ENCODE measurements at regions not wholly inside any gene's neighbourhood (a gene's known extent, or its start where the extent isn't known, plus 50 kb on each side); places are given as distances from the start of the nearest gene placed in this dataset.
A peak's percentile ranks its signal among the peaks of the same experiment; 100 is the strongest.

- no peaks in the 10 kb centered on the region for H3K9me3 ChIP-seq (ENCODE audit: control insufficient read depth, low read length)
- no peaks in the 10 kb centered on the region for H3K27me3 ChIP-seq (replicated peaks; ENCODE audit: control insufficient read depth, insufficient read depth, low read length, poor library complexity, severe bottlenecking)
- H3K4me1 ChIP-seq (ENCODE audit: control insufficient read depth, insufficient read depth, low read length, poor library complexity, severe bottlenecking), result peaks cover 30% of the 10 kb centered on the region
- H3K36me3 ChIP-seq (ENCODE audit: control insufficient read depth, insufficient read depth, low read length), result no peaks in the 10 kb centered on the region
- H3K27ac ChIP-seq (ENCODE audit: insufficient read depth, low read length, poor library complexity, severe bottlenecking), result no peak overlapping the region
- DNase-seq, result no peak
- H3K4me3 ChIP-seq (ENCODE audit: insufficient read depth, low read depth, low read length, poor library complexity, severe bottlenecking), result no peak overlapping the region
These were observed 190.3 kb upstream of the TAB2 start for GRCh38 chr6:149127212-149127611.

- H3K27me3 ChIP-seq (replicated peaks; ENCODE audit: control insufficient read depth, insufficient read depth, low read length, poor library complexity, severe bottlenecking), result no peaks in the 10 kb centered on the region
- DNase-seq, result no peak
- H3K9me3 ChIP-seq (ENCODE audit: control insufficient read depth, low read length), result no peaks in the 10 kb centered on the region
- peak overlapping the region; percentile 58 for H3K27ac ChIP-seq (ENCODE audit: insufficient read depth, low read length, poor library complexity, severe bottlenecking)
- H3K4me3 ChIP-seq (ENCODE audit: insufficient read depth, low read depth, low read length, poor library complexity, severe bottlenecking), result peak overlapping the region; percentile 10
- H3K36me3 ChIP-seq (ENCODE audit: control insufficient read depth, insufficient read depth, low read length), result no peaks in the 10 kb centered on the region
- peaks cover 33% of the 10 kb centered on the region for H3K4me1 ChIP-seq (ENCODE audit: control insufficient read depth, insufficient read depth, low read length, poor library complexity, severe bottlenecking)
These were observed 188.9 kb upstream of the TAB2 start for GRCh38 chr6:149128489-149129145.

GRCh38 chr6:149129371-149130077, 188.0 kb upstream of the TAB2 start:
- DNase-seq, result no peak
- Histone ChIP-seq H3K4me3 (ENCODE audit: insufficient read depth, low read depth, low read length, poor library complexity, severe bottlenecking) (no peak overlapping the region), H3K36me3 (ENCODE audit: control insufficient read depth, insufficient read depth, low read length) (no peaks in the 10 kb centered on the region), H3K9me3 (ENCODE audit: control insufficient read depth, low read length) (no peaks in the 10 kb centered on the region), H3K27ac (ENCODE audit: insufficient read depth, low read length, poor library complexity, severe bottlenecking) (peak overlapping the region; percentile 58), H3K4me1 (ENCODE audit: control insufficient read depth, insufficient read depth, low read length, poor library complexity, severe bottlenecking) (peaks cover 33% of the 10 kb centered on the region), H3K27me3 (replicated peaks; ENCODE audit: control insufficient read depth, insufficient read depth, low read length, poor library complexity, severe bottlenecking) (no peaks in the 10 kb centered on the region)

GRCh38 chr6:149130090-149130489, 187.4 kb upstream of the TAB2 start:
- H3K36me3 ChIP-seq (ENCODE audit: control insufficient read depth, insufficient read depth, low read length), result no peaks in the 10 kb centered on the region
- DNase-seq, result no peak
- no peak overlapping the region for H3K27ac ChIP-seq (ENCODE audit: insufficient read depth, low read length, poor library complexity, severe bottlenecking)
- no peaks in the 10 kb centered on the region for H3K27me3 ChIP-seq (replicated peaks; ENCODE audit: control insufficient read depth, insufficient read depth, low read length, poor library complexity, severe bottlenecking)
- H3K4me3 ChIP-seq (ENCODE audit: insufficient read depth, low read depth, low read length, poor library complexity, severe bottlenecking), result no peak overlapping the region
- H3K4me1 ChIP-seq (ENCODE audit: control insufficient read depth, insufficient read depth, low read length, poor library complexity, severe bottlenecking), result peaks cover 33% of the 10 kb centered on the region
- no peaks in the 10 kb centered on the region for H3K9me3 ChIP-seq (ENCODE audit: control insufficient read depth, low read length)

- H3K27ac ChIP-seq (ENCODE audit: insufficient read depth, low read length, poor library complexity, severe bottlenecking), result no peak overlapping the region
- H3K36me3 ChIP-seq (ENCODE audit: control insufficient read depth, insufficient read depth, low read length), result no peaks in the 10 kb centered on the region
- H3K27me3 ChIP-seq (replicated peaks; ENCODE audit: control insufficient read depth, insufficient read depth, low read length, poor library complexity, severe bottlenecking), result no peaks in the 10 kb centered on the region
- no peak for DNase-seq
- no peak overlapping the region for H3K4me3 ChIP-seq (ENCODE audit: insufficient read depth, low read depth, low read length, poor library complexity, severe bottlenecking)
- H3K9me3 ChIP-seq (ENCODE audit: control insufficient read depth, low read length), result no peaks in the 10 kb centered on the region
- H3K4me1 ChIP-seq (ENCODE audit: control insufficient read depth, insufficient read depth, low read length, poor library complexity, severe bottlenecking), result peaks cover 33% of the 10 kb centered on the region
These were observed 187.0 kb upstream of the TAB2 start for GRCh38 chr6:149130508-149130907.

GRCh38 chr6:149131891-149132290, 185.6 kb upstream of the TAB2 start:
- Histone ChIP-seq H3K36me3 (ENCODE audit: control insufficient read depth, insufficient read depth, low read length) (no peaks in the 10 kb centered on the region), H3K4me3 (ENCODE audit: insufficient read depth, low read depth, low read length, poor library complexity, severe bottlenecking) (no peak overlapping the region), H3K4me1 (ENCODE audit: control insufficient read depth, insufficient read depth, low read length, poor library complexity, severe bottlenecking) (peaks cover 36% of the 10 kb centered on the region), H3K27ac (ENCODE audit: insufficient read depth, low read length, poor library complexity, severe bottlenecking) (no peak overlapping the region), H3K27me3 (replicated peaks; ENCODE audit: control insufficient read depth, insufficient read depth, low read length, poor library complexity, severe bottlenecking) (no peaks in the 10 kb centered on the region), H3K9me3 (ENCODE audit: control insufficient read depth, low read length) (no peaks in the 10 kb centered on the region)
- DNase-seq, result no peak

- DNase-seq, result no peak
- H3K27ac ChIP-seq (ENCODE audit: insufficient read depth, low read length, poor library complexity, severe bottlenecking), result no peak overlapping the region
- peaks cover 33% of the 10 kb centered on the region for H3K4me1 ChIP-seq (ENCODE audit: control insufficient read depth, insufficient read depth, low read length, poor library complexity, severe bottlenecking)
- H3K27me3 ChIP-seq (replicated peaks; ENCODE audit: control insufficient read depth, insufficient read depth, low read length, poor library complexity, severe bottlenecking), result no peaks in the 10 kb centered on the region
- H3K9me3 ChIP-seq (ENCODE audit: control insufficient read depth, low read length), result no peaks in the 10 kb centered on the region
- H3K36me3 ChIP-seq (ENCODE audit: control insufficient read depth, insufficient read depth, low read length), result no peaks in the 10 kb centered on the region
- H3K4me3 ChIP-seq (ENCODE audit: insufficient read depth, low read depth, low read length, poor library complexity, severe bottlenecking), result no peak overlapping the region
These were observed 185.2 kb upstream of the TAB2 start for GRCh38 chr6:149132336-149132735.

GRCh38 chr6:149134511-149134933, 183.0 kb upstream of the TAB2 start:
- Histone ChIP-seq H3K27ac (ENCODE audit: insufficient read depth, low read length, poor library complexity, severe bottlenecking) (no peak overlapping the region), H3K36me3 (ENCODE audit: control insufficient read depth, insufficient read depth, low read length) (no peaks in the 10 kb centered on the region), H3K9me3 (ENCODE audit: control insufficient read depth, low read length) (no peaks in the 10 kb centered on the region), H3K4me3 (ENCODE audit: insufficient read depth, low read depth, low read length, poor library complexity, severe bottlenecking) (no peak overlapping the region), H3K4me1 (ENCODE audit: control insufficient read depth, insufficient read depth, low read length, poor library complexity, severe bottlenecking) (peaks cover 28% of the 10 kb centered on the region), H3K27me3 (replicated peaks; ENCODE audit: control insufficient read depth, insufficient read depth, low read length, poor library complexity, severe bottlenecking) (no peaks in the 10 kb centered on the region)
- DNase-seq, result no peak

- no peak for DNase-seq
- H3K36me3 ChIP-seq (ENCODE audit: control insufficient read depth, insufficient read depth, low read length), result no peaks in the 10 kb centered on the region
- H3K27ac ChIP-seq (ENCODE audit: insufficient read depth, low read length, poor library complexity, severe bottlenecking), result no peak overlapping the region
- H3K4me1 ChIP-seq (ENCODE audit: control insufficient read depth, insufficient read depth, low read length, poor library complexity, severe bottlenecking), result peaks cover 34% of the 10 kb centered on the region
- no peaks in the 10 kb centered on the region for H3K27me3 ChIP-seq (replicated peaks; ENCODE audit: control insufficient read depth, insufficient read depth, low read length, poor library complexity, severe bottlenecking)
- no peaks in the 10 kb centered on the region for H3K9me3 ChIP-seq (ENCODE audit: control insufficient read depth, low read length)
- H3K4me3 ChIP-seq (ENCODE audit: insufficient read depth, low read depth, low read length, poor library complexity, severe bottlenecking), result no peak overlapping the region
These were observed 181.7 kb upstream of the TAB2 start for GRCh38 chr6:149135809-149136208.

- no peak overlapping the region for H3K4me3 ChIP-seq (ENCODE audit: insufficient read depth, low read depth, low read length, poor library complexity, severe bottlenecking)
- DNase-seq, result no peak
- H3K27me3 ChIP-seq (replicated peaks; ENCODE audit: control insufficient read depth, insufficient read depth, low read length, poor library complexity, severe bottlenecking), result no peaks in the 10 kb centered on the region
- peaks cover 34% of the 10 kb centered on the region for H3K4me1 ChIP-seq (ENCODE audit: control insufficient read depth, insufficient read depth, low read length, poor library complexity, severe bottlenecking)
- H3K9me3 ChIP-seq (ENCODE audit: control insufficient read depth, low read length), result no peaks in the 10 kb centered on the region
- H3K27ac ChIP-seq (ENCODE audit: insufficient read depth, low read length, poor library complexity, severe bottlenecking), result peak overlapping the region; percentile 35
- H3K36me3 ChIP-seq (ENCODE audit: control insufficient read depth, insufficient read depth, low read length), result no peaks in the 10 kb centered on the region
These were observed 181.1 kb upstream of the TAB2 start for GRCh38 chr6:149136273-149136912.
